ENCODE measurements at regions not wholly inside any gene's neighbourhood (a gene's known extent, or its start where the extent isn't known, plus 50 kb on each side); places are given as distances from the start of the nearest gene placed in this dataset.

DNA sequence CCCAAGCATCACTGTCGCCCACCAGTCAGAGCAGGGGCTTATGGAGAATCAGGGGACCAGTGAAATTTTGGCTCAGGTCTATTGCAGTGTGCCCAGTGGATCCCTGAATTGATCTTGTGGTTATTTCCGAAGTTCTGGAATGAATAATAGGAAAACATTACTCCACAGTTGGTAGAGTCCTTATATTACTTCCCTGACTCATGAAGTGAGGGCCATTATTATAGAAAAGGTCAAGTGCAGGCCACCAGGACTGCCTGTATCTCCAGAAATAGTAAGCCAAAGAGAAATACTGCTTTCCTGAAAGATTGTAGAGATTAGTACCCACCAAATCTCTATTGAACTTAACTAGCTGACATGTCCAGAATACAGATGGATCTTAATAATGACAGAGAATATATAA is 335.0 kb downstream of the NPR3 start:
- Histone ChIP-seq H3K79me2 (ENCODE audit: low read length) (peaks cover 25% of the 10 kb centered on the region), H3K27ac (ENCODE audit: low read length) (no peak overlapping the region)

DNA sequence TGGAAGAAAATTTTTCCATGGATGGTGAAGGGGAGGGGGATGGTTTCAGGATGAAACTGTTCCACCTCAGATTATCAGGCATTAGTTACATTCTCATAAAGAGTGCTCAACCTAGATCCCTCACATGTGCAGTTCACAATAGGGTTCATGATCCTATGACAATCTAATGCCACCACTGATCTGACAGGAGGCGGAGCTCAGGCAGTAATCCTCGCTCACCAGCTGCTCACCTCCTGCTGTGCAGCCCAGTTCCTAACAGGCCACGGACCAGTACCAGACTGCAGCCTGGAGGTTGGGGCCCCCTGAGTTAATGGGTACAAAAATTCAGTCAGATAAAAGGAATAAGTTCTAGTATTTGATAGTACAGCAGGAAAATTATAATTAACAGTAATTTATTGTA is 337.2 kb downstream of the NPR3 start:
- Histone ChIP-seq H3K9me3 (ENCODE audit: low read length) (no peaks in the 10 kb centered on the region; the same call in 1 of the 2 replicates), H3K27me3 (ENCODE audit: low read length) (no peaks in the 10 kb centered on the region), H3K27ac (ENCODE audit: low read length) (peak overlapping the region; percentile 98), H2AFZ (ENCODE audit: low read length) (no peak overlapping the region), H3K4me2 (ENCODE audit: low read length) (peak overlapping the region; percentile 90), H3K4me3 (ENCODE audit: low read length) (peak overlapping the region; percentile 69), H3F3A (ENCODE audit: low read length, unreplicated experiment) (no peaks in the 10 kb centered on the region), H3K9me2 (replicated peaks; ENCODE audit: low read length) (no peaks in the 10 kb centered on the region), H4K20me1 (ENCODE audit: low read length) (no peaks in the 10 kb centered on the region), H3K4me1 (ENCODE audit: insufficient read depth, low read length) (peaks cover 47% of the 10 kb centered on the region), H3K36me3 (ENCODE audit: low read depth, low read length) (peaks cover 21% of the 10 kb centered on the region), H3K79me2 (ENCODE audit: low read length) (peaks cover 25% of the 10 kb centered on the region), H3K9ac (ENCODE audit: low read length) (peak overlapping the region; percentile 84)
- ATAC-seq (no peak), DNase-seq (no peak)
- ChIA-PET CTCF (no interaction called here), POLR2A (ENCODE audit: unreplicated experiment) (no interaction called here)
- intact Hi-C loops (cut with micrococcal nuclease) = loop anchor here (10.0 kb wide), 1 partner anchor 266 kb away; no protein-coding TSS in a partner anchor
- no TSS peak for BruUV-seq (replicated peaks)
- TF ChIP-seq EZH2 (IDR thresholded peaks at IDR 0.05; ENCODE audit: low read length, unreplicated experiment) = no peak
- no peak for TF ChIP-seq EZH2phosphoT487 (IDR thresholded peaks at IDR 0.05; ENCODE audit: borderline replicate concordance, low read length)
- TF ChIP-seq, protein P1, sequence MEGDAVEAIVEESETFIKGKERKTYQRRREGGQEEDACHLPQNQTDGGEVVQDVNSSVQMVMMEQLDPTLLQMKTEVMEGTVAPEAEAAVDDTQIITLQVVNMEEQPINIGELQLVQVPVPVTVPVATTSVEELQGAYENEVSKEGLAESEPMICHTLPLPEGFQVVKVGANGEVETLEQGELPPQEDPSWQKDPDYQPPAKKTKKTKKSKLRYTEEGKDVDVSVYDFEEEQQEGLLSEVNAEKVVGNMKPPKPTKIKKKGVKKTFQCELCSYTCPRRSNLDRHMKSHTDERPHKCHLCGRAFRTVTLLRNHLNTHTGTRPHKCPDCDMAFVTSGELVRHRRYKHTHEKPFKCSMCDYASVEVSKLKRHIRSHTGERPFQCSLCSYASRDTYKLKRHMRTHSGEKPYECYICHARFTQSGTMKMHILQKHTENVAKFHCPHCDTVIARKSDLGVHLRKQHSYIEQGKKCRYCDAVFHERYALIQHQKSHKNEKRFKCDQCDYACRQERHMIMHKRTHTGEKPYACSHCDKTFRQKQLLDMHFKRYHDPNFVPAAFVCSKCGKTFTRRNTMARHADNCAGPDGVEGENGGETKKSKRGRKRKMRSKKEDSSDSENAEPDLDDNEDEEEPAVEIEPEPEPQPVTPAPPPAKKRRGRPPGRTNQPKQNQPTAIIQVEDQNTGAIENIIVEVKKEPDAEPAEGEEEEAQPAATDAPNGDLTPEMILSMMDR (conservative IDR thresholded peaks at IDR 0.05; ENCODE audit: low read depth, low read length) = no peak

More for the DNA sequence above, 335.0 kb downstream of the NPR3 start:
- Histone ChIP-seq H4K20me1 (ENCODE audit: low read length) (no peaks in the 10 kb centered on the region), H3K4me1 (ENCODE audit: insufficient read depth, low read length) (peaks cover 48% of the 10 kb centered on the region), H2AFZ (ENCODE audit: low read length) (no peak overlapping the region), H3K9me3 (ENCODE audit: low read length) (peaks cover 5% of the 10 kb centered on the region; the same call in 1 of the 2 replicates), H3K27me3 (ENCODE audit: low read length) (no peaks in the 10 kb centered on the region), H3F3A (ENCODE audit: low read length, unreplicated experiment) (no peaks in the 10 kb centered on the region), H3K36me3 (ENCODE audit: low read depth, low read length) (peaks cover 31% of the 10 kb centered on the region), H3K4me2 (ENCODE audit: low read length) (no peak overlapping the region), H3K4me3 (ENCODE audit: low read length) (no peak overlapping the region), H3K9me2 (replicated peaks; ENCODE audit: low read length) (no peaks in the 10 kb centered on the region), H3K9ac (ENCODE audit: low read length) (no peak overlapping the region)
- DNase-seq (no peak), ATAC-seq (no peak)
- ChIA-PET POLR2A (ENCODE audit: unreplicated experiment) (interaction anchor here (0.5 kb wide), 1 partner anchor 38 kb away, joined by 8 read pairs; no protein-coding TSS in a partner anchor), CTCF (no interaction called here)
- intact Hi-C loops (cut with micrococcal nuclease) = loop anchor here (10.0 kb wide), 1 partner anchor 269 kb away; no protein-coding TSS in a partner anchor
- BruUV-seq (replicated peaks) = no TSS peak
- TF ChIP-seq EZH2 (IDR thresholded peaks at IDR 0.05; ENCODE audit: low read length, unreplicated experiment) (no peak), EZH2phosphoT487 (IDR thresholded peaks at IDR 0.05; ENCODE audit: borderline replicate concordance, low read length) (no peak)
- TF ChIP-seq, protein P1 (conservative IDR thresholded peaks at IDR 0.05; ENCODE audit: low read depth, low read length) = no peak

DNA sequence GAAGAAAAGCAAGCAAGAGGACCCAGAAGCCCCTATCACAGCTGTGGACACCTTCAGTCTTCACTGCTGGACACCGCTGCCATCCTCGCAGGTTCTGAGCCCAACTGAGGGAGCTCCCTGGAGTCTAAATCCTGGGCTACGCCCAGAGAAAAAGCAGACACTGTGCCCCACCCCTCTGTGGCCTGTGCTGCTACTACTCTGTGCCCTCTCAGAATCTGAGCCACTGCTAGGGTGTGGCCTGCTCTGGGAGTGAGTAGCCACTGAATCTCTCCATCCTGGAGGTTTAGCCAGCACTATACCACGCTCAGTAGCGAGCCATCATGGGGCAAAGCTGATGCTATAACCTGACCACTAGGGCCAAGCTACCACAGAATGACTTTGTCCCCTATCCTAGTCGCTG is 338.2 kb downstream of the NPR3 start:
- peak; percentile 91 for ATAC-seq
- H3F3A ChIP-seq (ENCODE audit: low read length, unreplicated experiment) = no peaks in the 10 kb centered on the region
- CTCF ChIA-PET = no interaction called here
- H3K9me2 ChIP-seq (replicated peaks; ENCODE audit: low read length) = no peaks in the 10 kb centered on the region
- H3K27ac ChIP-seq (ENCODE audit: low read length) = peak overlapping the region; percentile 98
- peak overlapping the region; percentile 84 for H3K9ac ChIP-seq (ENCODE audit: low read length)
- peaks cover 16% of the 10 kb centered on the region for H3K36me3 ChIP-seq (ENCODE audit: low read depth, low read length)
- peaks cover 38% of the 10 kb centered on the region for H3K4me1 ChIP-seq (ENCODE audit: insufficient read depth, low read length)
- POLR2A ChIA-PET (ENCODE audit: unreplicated experiment) = interaction anchor here (0.6 to 1.3 kb wide), 3 partner anchors 37 to 98 kb away, joined by 3 to 5 read pairs (median 3); no protein-coding TSS in a partner anchor
- peak overlapping the region; percentile 90 for H3K4me2 ChIP-seq (ENCODE audit: low read length)
- TF ChIP-seq, protein P1 (conservative IDR thresholded peaks at IDR 0.05; ENCODE audit: low read depth, low read length) = no peak
- no peak for TF ChIP-seq EZH2phosphoT487 (IDR thresholded peaks at IDR 0.05; ENCODE audit: borderline replicate concordance, low read length)
- no peak for TF ChIP-seq EZH2 (IDR thresholded peaks at IDR 0.05; ENCODE audit: low read length, unreplicated experiment)
- H3K79me2 ChIP-seq (ENCODE audit: low read length) = peaks cover 25% of the 10 kb centered on the region
- TSS peak; percentile 82 for BruUV-seq (replicated peaks)
- H2AFZ ChIP-seq (ENCODE audit: low read length) = peak overlapping the region; percentile 78
- H3K4me3 ChIP-seq (ENCODE audit: low read length) = peak overlapping the region; percentile 69
- peak; percentile 82 for DNase-seq
- no peaks in the 10 kb centered on the region; the same call in 1 of the 2 replicates for H3K9me3 ChIP-seq (ENCODE audit: low read length)
- H4K20me1 ChIP-seq (ENCODE audit: low read length) = no peaks in the 10 kb centered on the region
- H3K27me3 ChIP-seq (ENCODE audit: low read length) = no peaks in the 10 kb centered on the region
- intact Hi-C loops (cut with micrococcal nuclease) = loop anchor here (10.0 kb wide), 1 partner anchor 266 kb away; no protein-coding TSS in a partner anchor

Data from PC-3 (cell line).